GM12878 (cell line): ENCODE measurements at regions not wholly inside any gene's neighbourhood (a gene's known extent, or its start where the extent isn't known, plus 50 kb on each side); places are given as distances from the start of the nearest gene placed in this dataset.

Experiments
- ATAC-seq: fragments of 200-7000 bp; cut with Tn5 transposase; 3 replicates; pipeline ENCODE4 v1.9.1; 2020; ENCODE audit warnings: mild to moderate bottlenecking, moderate library complexity
- BruUV-seq: library from RNA; stranded (reverse); fragments of 400-500 nt; replicated peaks from 2 replicates; lab custom pipeline; 2021; lab: Mats Ljungman, UMichigan
- CTCF ChIA-PET: fragments of 300-600 bp; sonication (Branson Sonifier 250); formaldehyde crosslinking; extraction: SDS; loops from one replicate; lab custom pipeline; 2021; ENCODE audit warnings: inconsistent platforms; lab: Yijun Ruan, JAX
- POLR2A ChIA-PET: fragments of 350-600 bp; formaldehyde crosslinking; extraction: SDS; loops from one replicate; lab custom pipeline; 2021; ENCODE audit warnings: inconsistent platforms; lab: Charles Lee
- RAD21 ChIA-PET: fragments of 300-600 bp; sonication (Branson Sonifier 250); formaldehyde crosslinking; loops from one replicate; lab custom pipeline; 2023; ENCODE audit warnings: antibody characterized with exemption; ENCODE audit not compliant: unreplicated experiment; lab: Charles Lee
- SMC1A ChIA-PET: fragments of 300-600 bp; sonication (Branson Sonifier 250); formaldehyde crosslinking; loops from one replicate; lab custom pipeline; 2023; ENCODE audit not compliant: unreplicated experiment, uncharacterized antibody; lab: Charles Lee
- DNase-seq: peaks from one replicate; pipeline ENCODE4 v3.0.0-alpha.2; 2011; ENCODE audit warnings: low read depth, low spot score
- FAIRE-seq: peaks from 3 replicates; lab custom pipeline; 2011; peaks lifted over from hg19 to GRCh38; lab: Jason Lieb, UNC
- H2AFZ ChIP-seq: 2 replicates; pipeline ENCODE4 v1.6.0; 2011; ENCODE audit warnings: low read depth, low read length, control low read depth; ENCODE audit not compliant: control insufficient read depth
- H3K27ac ChIP-seq: 2 replicates; pipeline ENCODE4 v1.5.1; 2011; ENCODE audit warnings: control low read depth; ENCODE audit not compliant: control insufficient read depth, insufficient read depth
- H3K27me3 ChIP-seq, 2 experiments: replicated peaks in 1 of 2; 2 replicates each; pipeline versions ENCODE4 v1.6.0 to v1.6.1; 2011; ENCODE audit warnings: low read length in 1 of 2; ENCODE audit not compliant: control insufficient read depth in 2 of 2, insufficient read depth in 2 of 2
- H3K36me3 ChIP-seq, 2 experiments: 2 replicates each; pipeline ENCODE4 v1.5.1; 2011; ENCODE audit warnings: low read length in 1 of 2; ENCODE audit not compliant: control insufficient read depth in 2 of 2, insufficient read depth in 2 of 2
- H3K4me1 ChIP-seq: 2 replicates; pipeline ENCODE4 v1.6.1; 2011; ENCODE audit warnings: mild to moderate bottlenecking, low read length, moderate library complexity, mixed read lengths; ENCODE audit not compliant: control insufficient read depth, insufficient read depth
- H3K4me2 ChIP-seq: 2 replicates; pipeline ENCODE4 v1.6.0; 2011; ENCODE audit warnings: control low read depth; ENCODE audit not compliant: control insufficient read depth, insufficient read depth
- H3K4me3 ChIP-seq: fragments of 200-600 bp; sonication (generic); 2 replicates; pipeline ENCODE4 v1.5.1; 2016
- H3K79me2 ChIP-seq: 2 replicates; pipeline ENCODE4 v1.6.0; 2011; ENCODE audit warnings: low read length; ENCODE audit not compliant: control insufficient read depth, insufficient read depth
- H3K9ac ChIP-seq: 2 replicates; pipeline ENCODE4 v1.8.0; 2011; ENCODE audit warnings: low read length, control low read depth, mixed read lengths; ENCODE audit not compliant: control insufficient read depth, insufficient read depth
- H3K9me3 ChIP-seq: replicated peaks from 3 replicates; pipeline ENCODE4 v1.5.1; 2011; ENCODE audit warnings: mild to moderate bottlenecking, low read length; ENCODE audit not compliant: control insufficient read depth, insufficient read depth
- H4K20me1 ChIP-seq: 2 replicates; pipeline ENCODE4 v1.6.0; 2011; ENCODE audit not compliant: control insufficient read depth, insufficient read depth
- ATF7 ChIP-seq: fragments of 450-650 bp; IDR thresholded peaks from 2 replicates; pipeline ENCODE4 v1.6.1; 2016; ENCODE audit warnings: low read depth, mild to moderate bottlenecking
- BMI1 ChIP-seq: fragments of 450-650 bp; IDR thresholded peaks from 2 replicates; pipeline ENCODE4 v1.6.1; 2016; ENCODE audit warnings: mild to moderate bottlenecking, moderate library complexity, borderline replicate concordance
- CHD4 ChIP-seq: fragments of 200-600 bp; sonication (generic); IDR thresholded peaks from 2 replicates; pipeline ENCODE4 v1.6.1; 2016; ENCODE audit warnings: mild to moderate bottlenecking
- CREB1 ChIP-seq: IDR thresholded peaks from 2 replicates; pipeline ENCODE4 v1.6.1; 2012; ENCODE audit warnings: low read depth, mild to moderate bottlenecking, inconsistent platforms
- DPF2 ChIP-seq: fragments of 450-650 bp; IDR thresholded peaks from 2 replicates; pipeline ENCODE4 v1.6.1; 2017; ENCODE audit warnings: mild to moderate bottlenecking
- E2F4 ChIP-seq: IDR thresholded peaks from 2 replicates; pipeline ENCODE4 v1.6.1; 2012; ENCODE audit warnings: low read depth, low read length, improper control_type of control experiment
- IRF3 ChIP-seq: fragments of 450-650 bp; IDR thresholded peaks from 2 replicates; pipeline ENCODE4 v1.6.1; 2014; ENCODE audit warnings: mild to moderate bottlenecking
- MLLT1 ChIP-seq: fragments of 450-650 bp; IDR thresholded peaks from 2 replicates; pipeline ENCODE4 v1.6.1; 2016; ENCODE audit warnings: mild to moderate bottlenecking
- NKRF ChIP-seq: fragments of 450-650 bp; conservative IDR thresholded peaks from 2 replicates; pipeline ENCODE4 v1.6.1; 2017; ENCODE audit warnings: mild to moderate bottlenecking, moderate library complexity
- NR2F1 ChIP-seq: fragments of 450-650 bp; conservative IDR thresholded peaks from 2 replicates; pipeline ENCODE4 v1.6.1; 2017; ENCODE audit warnings: mild to moderate bottlenecking
- PKNOX1 ChIP-seq: fragments of 450-650 bp; IDR thresholded peaks from 2 replicates; pipeline ENCODE4 v1.6.1; 2016; ENCODE audit warnings: mild to moderate bottlenecking
- RB1 ChIP-seq: fragments of 450-650 bp; formaldehyde crosslinking; IDR thresholded peaks from 2 replicates; pipeline ENCODE4 v1.6.1; 2017; ENCODE audit warnings: mild to moderate bottlenecking, borderline replicate concordance
- REST ChIP-seq: IDR thresholded peaks from 2 replicates; pipeline ENCODE4 v1.6.1; 2012; ENCODE audit warnings: mild to moderate bottlenecking, low read depth, low read length
- WGBS: methylation state at CpG from one replicate; pipeline ENCODE4 v1.1.6; 2016; ENCODE audit warnings: low lambda C conversion rate; ENCODE audit not compliant: insufficient replicate concordance, insufficient coverage; ENCODE audit errors: missing lambda C conversion rate; 5-methylcytosine and 5-hydroxymethylcytosine counted together
- in situ Hi-C: fragments of 300-500 bp; cut with MboI; formaldehyde crosslinking; loops from 9 replicates; pipeline ENCODE4 v1.14.3; 2018; ENCODE audit warnings: mixed read lengths
- intact Hi-C: fragments of 100-400 bp; cut with micrococcal nuclease; formaldehyde crosslinking; loops from one replicate; pipeline ENCODE4 v1.14.2; 2022; ENCODE audit not compliant: unreplicated experiment

GRCh38 chr10:113273181-113274163 lies 279.4 kb upstream of the HABP2 start:
- H3K79me2 ChIP-seq, result no peaks in the 10 kb centered on the region
- SMC1A ChIA-PET, result interaction anchor here (0.6 kb wide), 2 partner anchors 12 to 33 kb away, joined by 3 read pairs; no protein-coding TSS in a partner anchor
- RAD21 ChIA-PET, result no interaction called here
- in situ Hi-C loops (no loop called here), intact Hi-C loops (no loop called here)
- FAIRE-seq (no peak), DNase-seq (no peak), ATAC-seq (no peak)
- POLR2A ChIA-PET, result no interaction called here
- no peak overlapping the region for H3K9ac ChIP-seq
- H3K4me2 ChIP-seq, result no peak overlapping the region
- no peak overlapping the region for H3K27ac ChIP-seq
- CTCF ChIA-PET, result no interaction called here
- WGBS, result 27% methylated on average over 23 of the region's 23 CpGs
- H3K4me3 ChIP-seq, result no peak overlapping the region
- H4K20me1 ChIP-seq, result no peaks in the 10 kb centered on the region
- no peaks in the 10 kb centered on the region; the same call in 2 of the 3 replicates for H3K9me3 ChIP-seq
- H3K4me1 ChIP-seq, result no peaks in the 10 kb centered on the region
- H3K27me3 ChIP-seq, result no peaks in the 10 kb centered on the region
- H2AFZ ChIP-seq, result no peak overlapping the region
- no peaks in the 10 kb centered on the region for H3K36me3 ChIP-seq
- no TSS peak for BruUV-seq
- TF ChIP-seq CREB1, result no peak
- TF ChIP-seq CHD4, result no peak
- no peak for TF ChIP-seq RB1
- no peak for TF ChIP-seq PKNOX1
- no peak for TF ChIP-seq NR2F1
- no peak for TF ChIP-seq DPF2
- TF ChIP-seq ATF7, result no peak
- no peak for TF ChIP-seq MLLT1
- TF ChIP-seq E2F4, result no peak
- TF ChIP-seq REST, result no peak
- no peak for TF ChIP-seq NKRF
- TF ChIP-seq BMI1, result no peak
- no peak for TF ChIP-seq IRF3
